GM12891 (cell line): ENCODE measurements at regions not wholly inside any gene's neighbourhood (a gene's known extent, or its start where the extent isn't known, plus 50 kb on each side); places are given as distances from the start of the nearest gene placed in this dataset.

Experiments used
- POLR2A ChIP-seq: IDR thresholded peaks from 2 replicates; pipeline ENCODE4 v1.6.1; 2011; ENCODE audit warnings: low read depth, low read length, control low read depth
- POLR2AphosphoS5 ChIP-seq: IDR thresholded peaks from 2 replicates; pipeline ENCODE4 v1.6.1; 2011; ENCODE audit warnings: low read depth, low read length, control low read depth
- SPI1 ChIP-seq: IDR thresholded peaks from 2 replicates; pipeline ENCODE4 v1.6.1; 2011; ENCODE audit warnings: low read depth, low read length, control low read depth
- TAF1 ChIP-seq: IDR thresholded peaks from 2 replicates; pipeline ENCODE4 v1.6.1; 2011; ENCODE audit warnings: low read depth, low read length, control low read depth

- TF ChIP-seq POLR2AphosphoS5 (no peak), POLR2A (no peak), SPI1 (no peak), TAF1 (no peak)
Measured at GRCh38 chr21:29436143-29436542, 137.4 kb downstream of the BACH1 start.
